H9 (cell line): ENCODE measurements at regions not wholly inside any gene's neighbourhood (a gene's known extent, or its start where the extent isn't known, plus 50 kb on each side); places are given as distances from the start of the nearest gene placed in this dataset.

ENCODE experiments used
- DNase-seq: peaks from one replicate; pipeline ENCODE4 v3.0.0-alpha.2; 2017
- H2AFZ ChIP-seq: one replicate; pipeline ENCODE4 v1.6.1; 2013; ENCODE audit warnings: mild to moderate bottlenecking, low read length, control low read depth, moderate library complexity
- H2AK5ac ChIP-seq: 2 replicates; pipeline ENCODE4 v1.6.1; 2013; ENCODE audit warnings: low read length, control low read depth, mixed read lengths; ENCODE audit not compliant: insufficient read length
- H2BK120ac ChIP-seq: one replicate; pipeline ENCODE4 v1.6.1; 2013; ENCODE audit warnings: low read depth, mild to moderate bottlenecking, low read length, control low read depth, inconsistent platforms; ENCODE audit not compliant: poor library complexity, severe bottlenecking
- H2BK12ac ChIP-seq: 2 replicates; pipeline ENCODE4 v1.6.1; 2013; ENCODE audit warnings: low read length, control low read depth, mixed read lengths, low read depth; ENCODE audit not compliant: insufficient read length
- H2BK15ac ChIP-seq: 2 replicates; pipeline ENCODE4 v1.6.1; 2013; ENCODE audit warnings: low read depth, low read length, control low read depth
- H2BK20ac ChIP-seq: one replicate; pipeline ENCODE4 v1.6.1; 2013; ENCODE audit warnings: low read depth, mild to moderate bottlenecking, low read length, control low read depth, inconsistent platforms; ENCODE audit not compliant: poor library complexity, severe bottlenecking
- H2BK5ac ChIP-seq: 2 replicates; pipeline ENCODE4 v1.6.1; 2013; ENCODE audit warnings: low read length, control low read depth, mixed read lengths; ENCODE audit not compliant: insufficient read length
- H3K14ac ChIP-seq: 2 replicates; pipeline ENCODE4 v1.6.1; 2013; ENCODE audit warnings: low read length, control low read depth; ENCODE audit not compliant: insufficient read depth
- H3K18ac ChIP-seq: 2 replicates; pipeline ENCODE4 v1.6.1; 2013; ENCODE audit warnings: low read depth, mild to moderate bottlenecking, mixed read lengths, low read length, control low read depth; ENCODE audit not compliant: insufficient read length
- H3K23ac ChIP-seq: 2 replicates; pipeline ENCODE4 v1.6.1; 2013; ENCODE audit warnings: low read length, control low read depth, mixed read lengths, low read depth; ENCODE audit not compliant: insufficient read length
- H3K23me2 ChIP-seq: 2 replicates; pipeline ENCODE4 v1.6.1; 2013; ENCODE audit warnings: low read depth, mild to moderate bottlenecking, mixed read lengths, low read length, control low read depth; ENCODE audit not compliant: insufficient read length, poor library complexity, severe bottlenecking
- H3K27ac ChIP-seq: 2 replicates; pipeline ENCODE4 v1.5.1; 2013; ENCODE audit warnings: low read length, control low read depth, mixed read lengths, low read depth; ENCODE audit not compliant: insufficient read length
- H3K27me3 ChIP-seq: 2 replicates; pipeline ENCODE4 v1.6.1; 2013; ENCODE audit warnings: low read length, control low read depth, inconsistent platforms; ENCODE audit not compliant: insufficient read depth
- H3K4ac ChIP-seq: 2 replicates; pipeline ENCODE4 v1.6.1; 2013; ENCODE audit warnings: low read depth, mild to moderate bottlenecking, control low read depth, inconsistent platforms, low read length, moderate library complexity
- H3K4me1 ChIP-seq: 2 replicates; pipeline ENCODE4 v1.6.1; 2013; ENCODE audit warnings: low read length, control low read depth, inconsistent platforms; ENCODE audit not compliant: insufficient read depth
- H3K4me2 ChIP-seq: 2 replicates; pipeline ENCODE4 v1.6.1; 2013; ENCODE audit warnings: low read length, control low read depth, mixed read lengths; ENCODE audit not compliant: insufficient read length, insufficient read depth
- H3K56ac ChIP-seq: 2 replicates; pipeline ENCODE4 v1.6.1; 2013; ENCODE audit warnings: low read depth, mild to moderate bottlenecking, mixed read lengths, low read length, control low read depth; ENCODE audit not compliant: insufficient read length
- H3K79me1 ChIP-seq: 2 replicates; pipeline ENCODE4 v1.6.1; 2013; ENCODE audit warnings: low read depth, mild to moderate bottlenecking, moderate library complexity, low read length, control low read depth, inconsistent platforms; ENCODE audit not compliant: insufficient read depth, poor library complexity, severe bottlenecking
- H3K79me2 ChIP-seq: 2 replicates; pipeline ENCODE4 v1.6.1; 2013; ENCODE audit warnings: low read length, control low read depth, inconsistent platforms; ENCODE audit not compliant: insufficient read depth
- H3K9ac ChIP-seq: 2 replicates; pipeline ENCODE4 v1.6.1; 2013; ENCODE audit warnings: low read length, control low read depth, mixed read lengths; ENCODE audit not compliant: insufficient read length; ENCODE audit errors: extremely low read depth
- H3K9me3 ChIP-seq: one replicate; pipeline ENCODE4 v1.6.1; 2013; ENCODE audit warnings: low read depth, low read length, inconsistent platforms; ENCODE audit not compliant: control insufficient read depth
- H3T11ph ChIP-seq: one replicate; pipeline ENCODE4 v1.6.1; 2013; ENCODE audit warnings: mild to moderate bottlenecking, low read length, control low read depth, inconsistent platforms
- H4K20me1 ChIP-seq: one replicate; pipeline ENCODE4 v1.6.1; 2013; ENCODE audit not compliant: control insufficient read depth, insufficient read length, insufficient read depth
- H4K5ac ChIP-seq: 2 replicates; pipeline ENCODE4 v1.6.1; 2013; ENCODE audit warnings: low read depth, mild to moderate bottlenecking, mixed read lengths, low read length, control low read depth; ENCODE audit not compliant: insufficient read length
- H4K8ac ChIP-seq: replicated peaks from 2 replicates; pipeline ENCODE4 v1.6.1; 2013; ENCODE audit warnings: low read length, control low read depth, mixed read lengths, low read depth; ENCODE audit not compliant: insufficient read length
- H4K91ac ChIP-seq: 2 replicates; pipeline ENCODE4 v1.6.1; 2013; ENCODE audit warnings: low read depth, mild to moderate bottlenecking, moderate library complexity, mixed read lengths, low read length, control low read depth; ENCODE audit not compliant: insufficient read length
- H3K27ac Mint-ChIP-seq, 3 experiments: 2 replicates in 2 of 3; 3 replicates in 1 of 3; pipeline ENCODE4 v1.8.0; 2020 to 2021; ENCODE audit warnings: mixed read lengths in 3 of 3, mild to moderate bottlenecking in 1 of 3, moderate library complexity in 1 of 3
- H3K27me3 Mint-ChIP-seq: 2 replicates; pipeline ENCODE4 v1.8.0; 2021; ENCODE audit warnings: low read depth, mild to moderate bottlenecking, moderate library complexity, mixed read lengths
- H3K36me3 Mint-ChIP-seq, 3 experiments: 2 replicates in 2 of 3; 3 replicates in 1 of 3; pipeline ENCODE4 v1.8.0; 2020 to 2021; ENCODE audit warnings: low read depth in 3 of 3, mixed read lengths in 3 of 3; ENCODE audit not compliant: insufficient read depth in 1 of 3
- H3K4me1 Mint-ChIP-seq, 2 experiments: 2 replicates each; pipeline ENCODE4 v1.8.0; 2020; ENCODE audit warnings: mixed read lengths in 2 of 2
- H3K4me3 Mint-ChIP-seq, 2 experiments: 2 replicates in 1 of 2; 3 replicates in 1 of 2; pipeline ENCODE4 v1.8.0; 2020 to 2021; ENCODE audit warnings: mild to moderate bottlenecking in 2 of 2, mixed read lengths in 2 of 2, moderate library complexity in 1 of 2
- H3K9me3 Mint-ChIP-seq, 2 experiments: 2 replicates in 1 of 2; 3 replicates in 1 of 2; pipeline ENCODE4 v1.8.0; 2020; ENCODE audit warnings: mild to moderate bottlenecking in 2 of 2, mixed read lengths in 2 of 2, moderate library complexity in 1 of 2
- CTCF ChIP-seq: fragments of 200-600 bp; sonication (generic); conservative IDR thresholded peaks from 3 replicates; pipeline ENCODE4 v1.8.0; 2021; ENCODE audit warnings: antibody characterized with exemption, mild to moderate bottlenecking
- WGBS: extraction: QIAGEN DNeasy Blood & Tissue Kit; methylation state at CpG from one replicate; pipeline ENCODE4 v1.1.7; 2013; ENCODE audit warnings: missing lambda C conversion rate, low lambda C conversion rate, mixed read lengths; ENCODE audit not compliant: insufficient read length; ENCODE audit errors: extremely low coverage; 5-methylcytosine and 5-hydroxymethylcytosine counted together

- Histone ChIP-seq H4K8ac (no peak overlapping the region), H2BK5ac (no peak overlapping the region), H3K4me2 (no peak overlapping the region), H3K23me2 (no peaks in the 10 kb centered on the region), H2AFZ (no peak overlapping the region), H3K14ac (no peak overlapping the region), H2BK120ac (no peak overlapping the region), H3K9me3 (no peaks in the 10 kb centered on the region), H3K9ac (no peak overlapping the region), H3K79me1 (no peaks in the 10 kb centered on the region), H3K79me2 (no peaks in the 10 kb centered on the region), H3K4ac (no peak overlapping the region), H2BK12ac (no peak overlapping the region), H4K20me1 (no peaks in the 10 kb centered on the region), H3T11ph (no peak overlapping the region), H3K27me3 (no peaks in the 10 kb centered on the region), H4K5ac (no peak overlapping the region), H3K18ac (no peak overlapping the region), H3K56ac (no peak overlapping the region), H2AK5ac (no peak overlapping the region), H2BK20ac (no peak overlapping the region), H4K91ac (no peak overlapping the region), H3K23ac (no peak overlapping the region), H2BK15ac (no peak overlapping the region), H3K27ac (no peak overlapping the region), H3K4me1 (no peaks in the 10 kb centered on the region)
- no peak for DNase-seq
- H3K36me3 Mint-ChIP-seq = no peaks in the 10 kb centered on the region
- no peaks in the 10 kb centered on the region for H3K9me3 Mint-ChIP-seq
- H3K4me3 Mint-ChIP-seq = no peak overlapping the region
- H3K27ac Mint-ChIP-seq = peak overlapping the region in 1 of 3 experiments; percentile 3; a peak in 1 of 7 replicates
- no peak for TF ChIP-seq CTCF
- peaks cover 7% of the 10 kb centered on the region for H3K27me3 Mint-ChIP-seq
- WGBS = no CpG with 5 or more reads among the region's 17 CpGs
- H3K4me1 Mint-ChIP-seq = peaks cover 2 to 13% of the 10 kb centered on the region in 2 experiments
Measured at GRCh38 chr1:30522031-30523004, 201.1 kb downstream of the MATN1 start.
